ENCODE measurements at regions not wholly inside any gene's neighbourhood (a gene's known extent, or its start where the extent isn't known, plus 50 kb on each side); places are given as distances from the start of the nearest gene placed in this dataset.

GRCh38 chr3:3919316-3919715, 120.1 kb downstream of the LRRN1 start:
- no peak for TF ChIP-seq CTCF (IDR thresholded peaks at IDR 0.05)
- no peaks in the 10 kb centered on the region for H4K20me1 ChIP-seq (ENCODE audit: insufficient read depth, low read length)
- H3K79me2 ChIP-seq (ENCODE audit: insufficient read depth, low read length): no peaks in the 10 kb centered on the region
- H3K4me1 Mint-ChIP-seq: no peaks in the 10 kb centered on the region
- peaks cover 0 to 2% (median 1%) of the 10 kb centered on the region in 3 donors for H3K27me3 Mint-ChIP-seq (ENCODE audit: low read depth in 3 of 3)
- no peak overlapping the region for H3K27ac ChIP-seq (ENCODE audit: low read depth in 1 of 2, low read length in 2 of 2)
- intact Hi-C loops (cut with micrococcal nuclease): no loop called here
- H3K36me3 ChIP-seq (replicated peaks in 1 of 2; ENCODE audit: control insufficient read depth in 1 of 2, insufficient read depth in 2 of 2, low read length in 2 of 2): no peaks in the 10 kb centered on the region
- H3K27ac Mint-ChIP-seq: no peak overlapping the region
- H3K27me3 ChIP-seq (ENCODE audit: control insufficient read depth in 2 of 2, insufficient read depth in 2 of 2, low read length in 2 of 2): no peaks in the 10 kb centered on the region
- no peak overlapping the region for H3K9ac ChIP-seq (ENCODE audit: insufficient read depth, low read length, poor library complexity, severe bottlenecking)
- no peaks in the 10 kb centered on the region for H3K36me3 Mint-ChIP-seq
- H3K4me2 ChIP-seq (replicated peaks; ENCODE audit: extremely low read depth, low read length, poor library complexity, severe bottlenecking): no peak overlapping the region
- H2AFZ ChIP-seq (ENCODE audit: insufficient read depth, low read depth, low read length, poor library complexity, severe bottlenecking): no peak overlapping the region
- no peak overlapping the region for H3K4me3 ChIP-seq (replicated peaks in 1 of 3; ENCODE audit: low read depth in 2 of 3, low read length in 3 of 3)
- H3K9me3 Mint-ChIP-seq: peaks cover 0 to 6% (median 3%) of the 10 kb centered on the region in 7 donors
- DNase-seq: no peak
- WGBS (ENCODE audit: insufficient coverage): no CpG with 5 or more reads among the region's 1 CpG
- no peak overlapping the region for H3K4me3 Mint-ChIP-seq
- H3K4me1 ChIP-seq (ENCODE audit: control insufficient read depth in 1 of 2, insufficient read depth in 2 of 2, low read length in 2 of 2): no peaks in the 10 kb centered on the region
- H3K9me3 ChIP-seq (replicated peaks in 1 of 2; ENCODE audit: control insufficient read depth in 1 of 2, insufficient read depth in 1 of 2, low read length in 2 of 2): no peaks in the 10 kb centered on the region

GRCh38 chr3:3923619-3924018, 124.4 kb downstream of the LRRN1 start:
- Histone ChIP-seq H3K79me2 (ENCODE audit: insufficient read depth, low read length) (no peaks in the 10 kb centered on the region), H3K4me2 (replicated peaks; ENCODE audit: extremely low read depth, low read length, poor library complexity, severe bottlenecking) (no peak overlapping the region), H2AFZ (ENCODE audit: insufficient read depth, low read depth, low read length, poor library complexity, severe bottlenecking) (no peak overlapping the region), H3K9ac (ENCODE audit: insufficient read depth, low read length, poor library complexity, severe bottlenecking) (no peak overlapping the region), H3K4me3 (replicated peaks in 1 of 3; ENCODE audit: low read depth in 2 of 3, low read length in 3 of 3) (no peak overlapping the region), H3K4me1 (ENCODE audit: control insufficient read depth in 1 of 2, insufficient read depth in 2 of 2, low read length in 2 of 2) (no peaks in the 10 kb centered on the region), H3K27ac (ENCODE audit: low read depth in 1 of 2, low read length in 2 of 2) (no peak overlapping the region), H4K20me1 (ENCODE audit: insufficient read depth, low read length) (no peaks in the 10 kb centered on the region), H3K27me3 (ENCODE audit: control insufficient read depth in 2 of 2, insufficient read depth in 2 of 2, low read length in 2 of 2) (no peaks in the 10 kb centered on the region), H3K9me3 (replicated peaks in 1 of 2; ENCODE audit: control insufficient read depth in 1 of 2, insufficient read depth in 1 of 2, low read length in 2 of 2) (no peaks in the 10 kb centered on the region), H3K36me3 (replicated peaks in 1 of 2; ENCODE audit: control insufficient read depth in 1 of 2, insufficient read depth in 2 of 2, low read length in 2 of 2) (no peaks in the 10 kb centered on the region)
- no peak for TF ChIP-seq CTCF (IDR thresholded peaks at IDR 0.05)
- Mint-ChIP-seq H3K4me1 (no peaks in the 10 kb centered on the region), H3K4me3 (no peak overlapping the region), H3K27ac (no peak overlapping the region), H3K27me3 (ENCODE audit: low read depth in 3 of 3) (peaks cover 0 to 1% (median 0%) of the 10 kb centered on the region in 3 donors), H3K9me3 (peaks cover 0 to 6% (median 2%) of the 10 kb centered on the region in 7 donors), H3K36me3 (no peaks in the 10 kb centered on the region)
- DNase-seq: no peak
- intact Hi-C loops (cut with micrococcal nuclease): no loop called here
- WGBS (ENCODE audit: insufficient coverage): 100% methylated on average over 1 of the region's 1 CpG
